OCI-LY7 (cell line): ENCODE measurements at regions not wholly inside any gene's neighbourhood (a gene's known extent, or its start where the extent isn't known, plus 50 kb on each side); places are given as distances from the start of the nearest gene placed in this dataset.

Experiments used
- BruUV-seq: library from RNA; stranded (reverse); fragments of 400-500 nt; replicated peaks from 2 replicates; lab custom pipeline; 2021; lab: Mats Ljungman, UMichigan
- CTCF ChIA-PET: fragments of 300-600 bp; sonication (Branson Sonifier 250); formaldehyde crosslinking; loops from one replicate; lab custom pipeline; 2022; ENCODE audit warnings: antibody characterized with exemption; ENCODE audit not compliant: unreplicated experiment; lab: Charles Lee
- POLR2A ChIA-PET: fragments of 300-600 bp; sonication (Branson Sonifier 250); formaldehyde crosslinking; loops from one replicate; lab custom pipeline; 2022; ENCODE audit warnings: antibody characterized with exemption; lab: Charles Lee
- DNase-seq: peaks from one replicate; pipeline ENCODE4 v3.0.0-alpha.2; 2015; ENCODE audit warnings: low spot score
- H2AFZ ChIP-seq: fragments of 200-600 bp; sonication (generic), shearing (Covaris generic); 2 replicates; pipeline ENCODE4 v1.6.1; 2014; ENCODE audit warnings: mild to moderate bottlenecking, antibody characterized with exemption, low read length, moderate library complexity
- H3K27ac ChIP-seq: fragments of 200-600 bp; sonication (generic); 2 replicates; pipeline ENCODE4 v1.5.1; 2014; ENCODE audit warnings: mixed run types, low read depth, mild to moderate bottlenecking, moderate library complexity, low read length, inconsistent platforms; ENCODE audit not compliant: poor library complexity, severe bottlenecking
- H3K36me3 ChIP-seq: fragments of 200-600 bp; sonication (generic); 2 replicates; pipeline ENCODE4 v1.6.1; 2014; ENCODE audit warnings: mild to moderate bottlenecking, antibody characterized with exemption, low read length, moderate library complexity, mixed read lengths; ENCODE audit not compliant: insufficient read depth
- H3K4me1 ChIP-seq: fragments of 200-600 bp; sonication (generic); 2 replicates; pipeline ENCODE4 v1.5.1; 2014; ENCODE audit warnings: mild to moderate bottlenecking, low read length; ENCODE audit not compliant: insufficient read depth, poor library complexity, severe bottlenecking
- H3K4me2 ChIP-seq: fragments of 200-600 bp; sonication (generic); 2 replicates; pipeline ENCODE4 v1.6.1; 2014; ENCODE audit warnings: mild to moderate bottlenecking, low read length
- H3K4me3 ChIP-seq: fragments of 200-600 bp; sonication (generic); 2 replicates; pipeline ENCODE4 v1.5.1; 2014; ENCODE audit warnings: mild to moderate bottlenecking, low read depth, low read length; ENCODE audit not compliant: poor library complexity, severe bottlenecking
- H3K79me2 ChIP-seq: fragments of 200-600 bp; sonication (generic); 2 replicates; pipeline ENCODE4 v1.6.1; 2016; ENCODE audit warnings: low read depth, mild to moderate bottlenecking, low read length, moderate library complexity, mixed read lengths; ENCODE audit not compliant: insufficient read depth
- H3K9me2 ChIP-seq: fragments of 200-600 bp; sonication (generic); 2 replicates; pipeline ENCODE4 v1.6.1; 2016; ENCODE audit warnings: mild to moderate bottlenecking, low read length, mixed read lengths; ENCODE audit not compliant: insufficient read depth
- H3K9me3 ChIP-seq: fragments of 200-600 bp; sonication (generic); 2 replicates; pipeline ENCODE4 v1.6.1; 2014; ENCODE audit warnings: mild to moderate bottlenecking, mixed run types, low read length, mixed read lengths
- H4K20me1 ChIP-seq: fragments of 200-600 bp; sonication (generic); 2 replicates; pipeline ENCODE4 v1.6.1; 2014; ENCODE audit warnings: mild to moderate bottlenecking, antibody characterized with exemption, low read length, moderate library complexity, mixed read lengths; ENCODE audit not compliant: insufficient read depth
- EZH2phosphoT487 ChIP-seq: fragments of 200-600 bp; sonication (generic); IDR thresholded peaks from 2 replicates; pipeline ENCODE4 v1.6.1; 2018; ENCODE audit warnings: low read depth, borderline replicate concordance, mild to moderate bottlenecking, mixed run types, antibody characterized with exemption, low read length, moderate library complexity, mixed read lengths
- intact Hi-C: fragments of 100-400 bp; cut with micrococcal nuclease; formaldehyde crosslinking; loops from one replicate; pipeline ENCODE4 v1.10.0; 2022; ENCODE audit not compliant: unreplicated experiment
- TF ChIP-seq, protein P1 (sequence below): fragments of 200-600 bp; sonication (generic); conservative IDR thresholded peaks from 2 replicates; pipeline ENCODE4 v1.5.1; 2014; ENCODE audit warnings: mild to moderate bottlenecking, antibody characterized with exemption, low read length, moderate library complexity, mixed read lengths

DNA sequence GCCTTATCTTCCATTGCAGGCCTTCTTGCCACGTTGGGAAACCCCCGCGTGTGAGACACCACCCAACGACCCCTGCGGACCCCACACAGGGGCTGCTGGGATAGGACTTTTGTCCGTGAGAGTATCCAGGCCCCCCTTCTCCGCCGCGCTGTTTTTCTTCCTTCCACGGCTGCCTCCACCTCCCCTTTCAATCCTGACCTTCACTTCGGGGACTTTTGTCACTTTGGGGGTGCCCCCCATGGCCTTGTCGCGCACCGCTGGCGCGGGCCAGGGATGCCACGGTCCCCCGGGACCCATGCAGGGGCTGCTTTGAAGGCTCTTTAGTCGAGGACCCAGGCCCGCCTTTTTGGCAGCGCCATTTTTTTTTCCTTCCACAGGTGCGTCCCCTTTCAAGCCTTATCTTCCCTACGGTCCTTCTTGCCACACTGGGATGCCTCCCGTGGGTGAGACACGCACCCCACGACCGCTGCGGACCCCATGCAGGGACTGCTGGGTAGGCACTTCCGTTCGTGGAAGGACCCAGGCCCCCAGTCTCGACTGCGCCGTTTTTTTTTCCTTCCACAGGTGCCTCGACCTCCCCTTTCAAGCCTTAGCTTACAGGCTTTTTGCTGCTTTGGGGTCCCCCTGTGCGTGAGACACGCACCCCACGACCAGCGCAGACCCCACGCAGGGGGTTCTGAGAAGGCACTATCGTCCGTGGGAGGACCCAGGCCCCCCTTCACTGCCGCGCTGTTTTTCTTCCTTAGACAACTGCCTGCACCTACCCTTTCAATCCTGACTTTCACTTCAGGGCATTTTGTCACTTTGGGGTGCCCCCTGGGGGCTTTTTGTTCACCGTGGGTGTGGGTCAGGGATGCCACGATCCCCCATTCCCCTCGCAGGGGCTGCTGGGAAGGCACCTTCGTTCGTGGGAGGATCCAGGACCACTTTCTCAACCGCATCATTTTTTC is 267.4 kb downstream of the ALG10 start:
- POLR2A ChIA-PET = no interaction called here
- CTCF ChIA-PET = no interaction called here
- Histone ChIP-seq H3K27ac (no peak overlapping the region), H3K4me1 (no peaks in the 10 kb centered on the region), H3K4me3 (no peak overlapping the region), H3K36me3 (no peaks in the 10 kb centered on the region), H2AFZ (no peak overlapping the region), H3K4me2 (no peak overlapping the region), H3K9me2 (no peaks in the 10 kb centered on the region), H3K79me2 (no peaks in the 10 kb centered on the region), H4K20me1 (no peaks in the 10 kb centered on the region), H3K9me3 (peaks cover 5% of the 10 kb centered on the region; the same call in 1 of the 2 replicates)
- intact Hi-C loops = no loop called here
- no TSS peak for BruUV-seq
- DNase-seq = no peak
- TF ChIP-seq, protein P1, sequence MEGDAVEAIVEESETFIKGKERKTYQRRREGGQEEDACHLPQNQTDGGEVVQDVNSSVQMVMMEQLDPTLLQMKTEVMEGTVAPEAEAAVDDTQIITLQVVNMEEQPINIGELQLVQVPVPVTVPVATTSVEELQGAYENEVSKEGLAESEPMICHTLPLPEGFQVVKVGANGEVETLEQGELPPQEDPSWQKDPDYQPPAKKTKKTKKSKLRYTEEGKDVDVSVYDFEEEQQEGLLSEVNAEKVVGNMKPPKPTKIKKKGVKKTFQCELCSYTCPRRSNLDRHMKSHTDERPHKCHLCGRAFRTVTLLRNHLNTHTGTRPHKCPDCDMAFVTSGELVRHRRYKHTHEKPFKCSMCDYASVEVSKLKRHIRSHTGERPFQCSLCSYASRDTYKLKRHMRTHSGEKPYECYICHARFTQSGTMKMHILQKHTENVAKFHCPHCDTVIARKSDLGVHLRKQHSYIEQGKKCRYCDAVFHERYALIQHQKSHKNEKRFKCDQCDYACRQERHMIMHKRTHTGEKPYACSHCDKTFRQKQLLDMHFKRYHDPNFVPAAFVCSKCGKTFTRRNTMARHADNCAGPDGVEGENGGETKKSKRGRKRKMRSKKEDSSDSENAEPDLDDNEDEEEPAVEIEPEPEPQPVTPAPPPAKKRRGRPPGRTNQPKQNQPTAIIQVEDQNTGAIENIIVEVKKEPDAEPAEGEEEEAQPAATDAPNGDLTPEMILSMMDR = no peak
- no peak for TF ChIP-seq EZH2phosphoT487

DNA sequence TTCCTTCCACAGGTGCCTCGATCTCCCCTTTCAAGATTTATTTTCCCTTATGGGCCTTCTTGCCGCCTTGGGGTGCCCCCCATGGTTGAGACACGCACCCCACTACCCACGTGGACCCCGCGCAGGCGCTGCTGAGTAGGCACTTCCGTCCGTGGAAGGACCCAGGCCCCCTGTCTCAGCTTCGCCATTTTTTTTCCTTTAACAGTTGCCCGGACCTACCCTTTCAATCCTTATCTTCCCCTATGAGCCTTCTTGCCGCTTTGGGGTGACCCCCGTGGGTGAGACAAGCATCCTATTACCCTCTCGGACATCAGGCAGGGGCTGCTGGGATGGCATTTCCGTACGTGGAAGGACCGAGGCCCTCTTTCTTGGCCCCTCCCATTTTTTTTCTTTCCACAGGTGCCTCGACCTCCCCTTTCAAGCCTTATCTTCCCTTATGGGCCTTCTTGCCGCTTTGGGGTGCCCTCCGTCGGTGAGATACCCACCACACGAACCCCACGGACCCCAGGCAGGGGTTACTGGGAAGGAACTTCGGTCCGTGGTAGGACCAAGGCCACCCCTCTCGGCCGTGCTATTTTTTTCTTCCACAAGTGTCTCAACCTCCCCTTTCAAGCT is 268.2 kb downstream of the ALG10 start:
- Histone ChIP-seq H3K4me2 (no peak overlapping the region), H3K79me2 (no peaks in the 10 kb centered on the region), H3K9me3 (no peaks in the 10 kb centered on the region), H4K20me1 (no peaks in the 10 kb centered on the region), H2AFZ (no peak overlapping the region), H3K9me2 (no peaks in the 10 kb centered on the region), H3K4me3 (no peak overlapping the region), H3K36me3 (no peaks in the 10 kb centered on the region), H3K4me1 (no peaks in the 10 kb centered on the region), H3K27ac (no peak overlapping the region)
- ChIA-PET POLR2A (no interaction called here), CTCF (no interaction called here)
- TF ChIP-seq, protein P1 = no peak
- TF ChIP-seq EZH2phosphoT487 = no peak
- intact Hi-C loops = no loop called here
- no peak for DNase-seq
- BruUV-seq = no TSS peak

DNA sequence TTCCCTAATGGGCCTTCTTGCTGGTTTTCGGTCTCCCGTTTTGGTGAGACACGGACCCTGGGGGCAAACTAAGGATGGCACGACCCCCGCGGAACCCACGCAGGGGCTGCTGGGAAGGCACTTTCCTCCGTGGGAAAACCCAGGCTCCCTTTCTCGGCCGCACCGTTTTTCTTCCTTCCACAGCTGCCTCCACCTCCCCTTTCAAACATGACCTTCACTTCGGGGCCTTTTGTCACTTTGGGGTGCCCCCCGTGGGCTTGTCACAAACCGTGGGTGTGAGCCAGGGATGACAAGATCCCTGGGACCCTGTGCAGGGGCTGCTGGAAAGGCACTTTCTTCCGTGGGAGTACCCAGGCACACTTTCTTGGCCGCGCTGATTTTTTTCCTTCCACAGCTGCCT is 268.7 kb downstream of the ALG10 start:
- no TSS peak for BruUV-seq
- Histone ChIP-seq H2AFZ (no peak overlapping the region), H3K4me2 (no peak overlapping the region), H3K9me3 (no peaks in the 10 kb centered on the region), H3K27ac (no peak overlapping the region), H3K79me2 (no peaks in the 10 kb centered on the region), H4K20me1 (no peaks in the 10 kb centered on the region), H3K36me3 (no peaks in the 10 kb centered on the region), H3K9me2 (no peaks in the 10 kb centered on the region), H3K4me1 (no peaks in the 10 kb centered on the region), H3K4me3 (no peak overlapping the region)
- ChIA-PET CTCF (no interaction called here), POLR2A (no interaction called here)
- no peak for DNase-seq
- intact Hi-C loops = no loop called here
- no peak for TF ChIP-seq EZH2phosphoT487
- TF ChIP-seq, protein P1 = no peak
